SK-MEL-5 (cell line): ENCODE measurements at regions not wholly inside any gene's neighbourhood (a gene's known extent, or its start where the extent isn't known, plus 50 kb on each side); places are given as distances from the start of the nearest gene placed in this dataset.

Experiments
- DNase-seq: peaks from one replicate; pipeline ENCODE4 v3.0.0-alpha.2; 2016; ENCODE audit warnings: low read depth, low spot score
- in situ Hi-C: cut with HindIII; loops from 2 replicates; pipeline ENCODE4 v1.10.0; 2016; ENCODE audit warnings: low sequenced_read_pairs, high pct_unique_total_duplicates, low pct_unique_long_range_greater_than_20kb

GRCh38 chr4:163790231-163790630 lies 295.7 kb downstream of the TMA16 start:
- in situ Hi-C loops = no loop called here
- no peak for DNase-seq

DNA sequence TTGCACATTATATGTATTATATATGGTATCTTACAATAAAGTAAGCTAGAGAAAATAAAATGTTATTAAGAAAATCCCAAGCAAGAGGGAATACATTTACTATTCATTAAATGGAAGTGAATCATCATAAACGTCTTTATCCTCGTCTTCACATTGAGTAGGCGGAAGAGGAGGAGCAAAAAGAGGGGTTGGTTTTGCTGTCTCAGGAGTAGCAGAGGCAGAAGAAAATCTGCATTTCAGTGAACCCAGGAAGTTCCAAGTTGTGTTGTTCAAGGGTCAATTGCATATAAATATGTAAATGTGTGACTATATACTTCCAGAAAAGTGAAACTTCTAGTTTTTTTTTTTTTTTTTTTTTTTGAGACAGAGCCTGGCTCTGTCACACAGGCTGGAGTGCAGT lies 301.4 kb downstream of the TMA16 start:
- in situ Hi-C loops = no loop called here
- DNase-seq = no peak

DNA sequence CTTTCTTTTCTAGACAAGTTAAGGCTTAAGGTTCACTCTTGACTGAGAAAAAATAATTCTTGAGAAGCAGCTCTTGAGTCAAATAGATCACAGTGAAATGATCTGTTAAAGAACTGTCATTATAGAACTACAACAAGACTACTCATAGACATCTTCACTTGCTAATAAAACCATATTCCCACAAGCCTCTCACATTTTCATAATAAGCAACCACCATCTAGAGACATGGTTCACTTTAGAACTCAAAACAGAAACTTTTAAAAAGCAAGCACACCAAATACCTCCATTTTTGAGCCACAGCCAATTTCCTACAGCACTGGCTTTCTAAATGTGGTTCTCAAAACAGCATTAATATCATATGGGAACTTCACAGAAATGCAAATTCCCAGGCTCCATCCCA lies 309.5 kb downstream of the TMA16 start:
- DNase-seq = no peak
- in situ Hi-C loops = no loop called here

DNA sequence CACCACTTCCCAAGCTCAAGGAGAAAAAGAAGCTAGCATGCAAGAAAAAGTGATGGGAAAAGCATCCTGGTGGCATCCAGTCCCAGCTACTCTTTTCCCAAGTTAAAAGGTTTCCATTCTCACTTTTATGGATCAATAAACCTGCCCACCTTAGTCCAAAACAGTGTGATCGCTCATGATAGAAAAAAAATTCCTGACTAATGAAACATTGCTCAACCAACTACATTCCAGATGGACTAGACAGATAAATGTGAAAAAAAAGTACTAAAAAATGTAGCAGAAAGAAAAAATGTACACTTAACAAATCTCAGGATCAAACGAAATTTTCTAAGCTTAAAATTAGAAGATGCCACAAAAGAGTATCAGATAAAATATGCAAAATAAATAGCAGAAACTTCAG lies 312.2 kb downstream of the TMA16 start:
- no peak for DNase-seq
- in situ Hi-C loops = no loop called here

GRCh38 chr4:163808011-163808410 lies 313.5 kb downstream of the TMA16 start:
- DNase-seq = no peak
- in situ Hi-C loops = no loop called here

- DNase-seq = no peak
- in situ Hi-C loops = no loop called here
Measured at GRCh38 chr4:163810755-163811154, 316.3 kb downstream of the TMA16 start.

DNA sequence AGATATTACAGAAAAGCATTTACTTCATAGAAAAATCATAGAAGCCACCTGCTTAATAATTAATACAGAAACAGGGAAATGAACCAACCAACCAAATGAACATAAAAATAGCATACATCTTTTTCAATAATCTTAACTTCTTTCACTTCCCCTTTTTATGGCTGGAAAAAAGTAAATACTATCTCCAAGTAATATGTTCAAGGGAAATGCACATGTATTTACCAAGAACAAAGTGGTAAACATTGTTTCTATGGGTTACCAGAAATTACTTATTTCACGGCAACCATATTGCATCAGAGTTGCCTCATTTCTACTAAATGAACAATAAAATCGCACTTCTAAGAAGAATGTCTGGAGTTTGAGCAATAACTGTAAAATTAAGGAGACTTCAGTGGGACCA lies 321.3 kb downstream of the TMA16 start:
- DNase-seq = no peak
- in situ Hi-C loops = no loop called here

- no peak for DNase-seq
- in situ Hi-C loops = no loop called here
Measured at GRCh38 chr4:163816494-163816893, 322.0 kb downstream of the TMA16 start.

GRCh38 chr4:163818673-163819072 lies 324.2 kb downstream of the TMA16 start:
- no peak for DNase-seq
- in situ Hi-C loops = no loop called here

- no peak for DNase-seq
- in situ Hi-C loops = no loop called here
Measured at GRCh38 chr4:163833669-163834068, 339.2 kb downstream of the TMA16 start.

DNA sequence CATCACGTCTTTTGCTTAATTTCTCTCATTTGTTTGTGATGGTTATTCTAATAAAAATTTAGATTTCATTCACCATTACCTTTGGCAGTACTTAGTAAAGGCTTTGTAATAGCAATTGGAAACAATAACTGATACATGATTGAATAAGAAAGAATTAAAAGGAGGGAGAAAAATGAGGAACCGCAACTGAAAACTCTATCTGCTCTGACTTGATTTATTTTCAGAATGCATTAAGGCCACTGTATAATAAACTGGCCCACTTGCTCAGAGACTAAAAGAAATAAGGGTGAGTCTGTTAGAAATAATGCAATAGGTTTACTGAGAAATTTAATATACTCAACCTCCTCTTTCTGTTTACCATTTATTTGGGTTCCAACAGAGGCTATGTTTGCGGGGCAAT lies 351.5 kb downstream of the TMA16 start:
- in situ Hi-C loops = no loop called here
- no peak for DNase-seq

DNA sequence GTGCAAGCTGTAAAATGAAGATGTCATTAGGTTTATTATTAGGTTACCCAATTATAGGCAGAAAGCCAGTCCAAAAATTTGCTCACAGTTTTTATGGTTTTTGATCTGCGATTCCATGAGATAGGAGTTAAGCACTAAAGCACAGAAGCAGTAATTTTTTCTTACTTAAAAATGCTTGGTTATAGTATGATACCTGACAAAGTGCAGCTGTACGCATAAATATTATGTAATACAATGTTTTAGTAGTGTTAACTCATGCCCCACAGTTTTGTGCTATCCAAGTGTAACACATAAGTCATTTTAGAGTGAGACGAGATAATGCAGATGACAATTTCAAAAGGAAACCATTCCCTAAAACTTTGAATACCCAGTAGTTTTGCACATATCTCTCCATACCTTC lies 357.8 kb downstream of the TMA16 start:
- no peak for DNase-seq
- in situ Hi-C loops = no loop called here

DNA sequence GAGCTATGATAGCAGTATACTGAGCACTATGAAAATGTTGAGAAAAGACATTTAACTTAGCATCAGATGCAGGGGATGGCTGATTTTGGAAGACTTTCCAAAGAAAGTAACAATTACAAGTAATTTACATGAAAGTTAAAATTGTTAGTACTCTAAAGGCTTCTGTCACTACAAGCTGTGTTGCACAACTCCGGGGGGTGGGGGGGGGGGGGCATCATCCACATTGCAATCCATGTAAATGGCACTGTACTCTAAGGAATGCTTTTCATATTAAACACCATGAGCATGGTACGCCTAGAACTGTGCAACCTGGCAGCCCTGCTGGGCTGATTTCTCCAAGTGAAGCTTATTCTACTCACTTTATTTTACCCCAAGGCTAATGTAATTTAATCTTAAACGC lies 363.4 kb downstream of the TMA16 start:
- in situ Hi-C loops = no loop called here

DNA sequence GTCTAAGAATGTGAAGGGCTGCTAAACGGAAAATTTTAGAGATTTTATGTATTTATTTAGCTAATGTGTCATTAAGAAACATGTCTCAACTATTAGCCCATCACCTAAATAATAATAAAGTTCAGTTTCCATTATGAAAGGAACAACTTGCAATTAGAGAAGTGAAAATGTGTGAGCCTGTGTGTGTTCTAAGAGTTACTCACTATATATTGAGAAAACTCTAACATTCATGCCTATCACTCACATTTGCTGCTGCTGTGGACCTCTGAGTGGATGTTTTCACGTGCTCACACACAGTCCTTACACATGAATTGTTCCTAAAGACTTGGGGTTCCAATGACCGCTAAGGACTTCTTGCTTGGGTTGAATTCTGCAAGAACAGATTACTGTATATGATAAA lies 364.0 kb downstream of the TMA16 start:
- in situ Hi-C loops = no loop called here
- no peak for DNase-seq

More for the DNA sequence above, 363.4 kb downstream of the TMA16 start:
- DNase-seq = no peak

DNA sequence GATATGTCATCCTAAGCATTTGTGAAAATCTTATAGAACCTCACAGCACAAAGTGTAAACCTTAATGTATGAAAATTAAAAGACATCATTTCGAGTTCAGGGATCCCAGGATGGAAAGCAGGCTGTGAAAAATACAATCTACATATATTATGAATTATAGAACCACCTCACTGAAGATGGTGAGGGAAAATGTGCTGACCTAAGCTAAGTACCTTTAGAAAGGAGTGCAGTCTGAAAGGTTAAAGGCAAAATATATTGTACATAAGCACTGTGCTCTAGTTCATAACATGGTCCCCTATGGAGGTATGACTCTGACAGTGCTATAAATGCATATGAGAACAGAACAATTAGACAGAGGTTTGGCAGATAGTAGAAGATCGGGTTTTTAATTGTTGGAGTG lies 368.6 kb downstream of the TMA16 start:
- no peak for DNase-seq
- in situ Hi-C loops = no loop called here

- in situ Hi-C loops = no loop called here
- DNase-seq = no peak
Measured at GRCh38 chr4:163865010-163865409, 370.5 kb downstream of the TMA16 start.

DNA sequence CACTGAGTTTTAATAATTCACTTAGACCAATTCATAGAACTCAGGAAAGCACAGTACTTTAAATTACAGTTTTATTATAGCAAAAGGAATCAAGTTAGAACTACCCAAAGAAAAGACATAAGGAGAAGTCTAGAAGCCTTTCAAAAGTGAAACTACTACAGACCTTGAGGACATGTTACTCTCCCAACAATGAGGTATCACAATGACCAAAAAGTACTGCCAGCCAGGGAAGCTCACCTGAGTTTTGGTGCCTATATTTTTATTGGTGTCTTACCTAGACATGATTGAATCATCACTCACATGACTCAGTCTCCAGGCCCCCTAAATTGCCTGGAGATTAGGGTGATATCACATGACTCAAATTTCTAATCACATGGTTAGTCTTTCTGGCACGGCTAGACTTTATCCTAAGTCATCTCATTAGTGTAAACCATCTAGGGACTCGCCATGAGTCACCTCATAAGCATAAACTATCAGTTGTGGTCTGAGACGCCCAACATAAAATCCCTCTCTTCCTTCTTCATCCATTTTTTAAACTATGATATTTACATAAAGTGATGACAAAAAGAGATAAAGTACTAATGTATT lies 372.3 kb downstream of the TMA16 start:
- in situ Hi-C loops = no loop called here
- no peak for DNase-seq

- in situ Hi-C loops = no loop called here
Measured at GRCh38 chr4:163868445-163868844, 374.0 kb downstream of the TMA16 start.

DNA sequence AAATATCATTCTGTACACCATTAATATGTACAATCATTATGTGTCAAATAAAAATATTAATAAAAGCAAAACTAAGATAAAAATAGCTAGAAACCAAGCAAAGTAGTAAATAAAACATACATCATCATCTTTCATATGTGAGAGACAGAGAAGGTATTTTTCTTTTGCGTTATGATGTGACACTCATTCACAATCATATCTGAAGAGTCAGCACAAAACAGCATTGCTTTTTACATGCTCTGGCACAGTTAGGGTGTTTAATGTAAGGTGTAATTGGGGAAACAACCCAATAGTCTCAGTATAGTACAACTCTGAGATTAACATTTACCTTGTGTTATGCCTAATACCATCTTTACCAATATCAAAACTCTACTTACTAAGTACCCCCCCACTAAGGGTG lies 376.6 kb downstream of the TMA16 start:
- in situ Hi-C loops = no loop called here

More at GRCh38 chr4:163868445-163868844, 374.0 kb downstream of the TMA16 start:
- DNase-seq = no peak

DNA sequence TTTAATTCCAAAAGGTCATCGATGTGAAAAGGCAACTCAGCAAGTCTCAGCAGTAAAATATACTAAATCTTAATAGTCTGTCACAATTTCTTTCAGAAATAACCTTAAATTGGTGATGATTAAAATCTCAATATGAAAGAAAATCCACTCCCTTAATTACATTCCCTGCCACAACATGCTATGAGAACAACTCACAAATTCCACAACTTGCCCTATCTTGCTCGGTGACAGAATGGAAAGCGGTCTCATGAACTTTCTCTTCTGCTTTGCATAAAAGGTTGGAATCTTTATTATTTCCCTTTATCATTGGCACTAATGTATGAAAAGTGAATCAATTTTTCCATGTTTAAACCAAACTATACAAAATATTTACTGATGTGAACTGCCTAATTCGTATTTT lies 380.8 kb downstream of the TMA16 start:
- in situ Hi-C loops = no loop called here
- no peak for DNase-seq

More for the DNA sequence above, 376.6 kb downstream of the TMA16 start:
- no peak for DNase-seq
